ENCODE measurements at regions not wholly inside any gene's neighbourhood (a gene's known extent, or its start where the extent isn't known, plus 50 kb on each side); places are given as distances from the start of the nearest gene placed in this dataset.

- DNase-seq = no peak
- intact Hi-C loops (cut with DNase I) = no loop called here
These were observed 94.0 kb upstream of the TMEM45B start for GRCh38 chr11:129721685-129722084.

- intact Hi-C loops (cut with DNase I) = no loop called here
- DNase-seq = no peak
These were observed 93.1 kb upstream of the TMEM45B start for GRCh38 chr11:129722529-129722928.

GRCh38 chr11:129723146-129723760 lies 92.4 kb upstream of the TMEM45B start:
- DNase-seq = no peak
- intact Hi-C loops (cut with DNase I) = no loop called here

- no peak for DNase-seq
- intact Hi-C loops (cut with DNase I) = no loop called here
These were observed 91.9 kb upstream of the TMEM45B start for GRCh38 chr11:129723761-129724162.

- intact Hi-C loops (cut with DNase I) = no loop called here
- no peak for DNase-seq
These were observed 90.8 kb upstream of the TMEM45B start for GRCh38 chr11:129724866-129725265.

GRCh38 chr11:129726179-129726578 lies 89.5 kb upstream of the TMEM45B start:
- intact Hi-C loops (cut with DNase I) = no loop called here
- no peak for DNase-seq

GRCh38 chr11:129728581-129728980 lies 87.1 kb upstream of the TMEM45B start:
- DNase-seq = no peak
- intact Hi-C loops (cut with DNase I) = no loop called here

- no peak for DNase-seq
- intact Hi-C loops (cut with DNase I) = no loop called here
These were observed 86.4 kb upstream of the TMEM45B start for GRCh38 chr11:129729216-129729615.

- intact Hi-C loops (cut with DNase I) = no loop called here
- DNase-seq = no peak
These were observed 85.8 kb upstream of the TMEM45B start for GRCh38 chr11:129729823-129730222.

GRCh38 chr11:129731316-129731715 lies 84.3 kb upstream of the TMEM45B start:
- intact Hi-C loops (cut with DNase I) = no loop called here
- no peak for DNase-seq

- intact Hi-C loops (cut with DNase I) = no loop called here
- DNase-seq = no peak
These were observed 82.7 kb upstream of the TMEM45B start for GRCh38 chr11:129732941-129733340.

GRCh38 chr11:129733384-129733783 lies 82.3 kb upstream of the TMEM45B start:
- no peak for DNase-seq
- intact Hi-C loops (cut with DNase I) = no loop called here

- DNase-seq = no peak
- intact Hi-C loops (cut with DNase I) = no loop called here
These were observed 81.7 kb upstream of the TMEM45B start for GRCh38 chr11:129733981-129734380.

- DNase-seq = no peak
- intact Hi-C loops (cut with DNase I) = no loop called here
These were observed 81.0 kb upstream of the TMEM45B start for GRCh38 chr11:129734654-129735053.

- intact Hi-C loops (cut with DNase I) = no loop called here
- no peak for DNase-seq
These were observed 77.8 kb upstream of the TMEM45B start for GRCh38 chr11:129737831-129738230.

- no peak for DNase-seq
- intact Hi-C loops (cut with DNase I) = no loop called here
These were observed 77.4 kb upstream of the TMEM45B start for GRCh38 chr11:129738242-129738641.

- intact Hi-C loops (cut with DNase I) = no loop called here
- no peak for DNase-seq
These were observed 76.3 kb upstream of the TMEM45B start for GRCh38 chr11:129739339-129739738.

- intact Hi-C loops (cut with DNase I) = no loop called here
- DNase-seq = no peak
These were observed 75.4 kb upstream of the TMEM45B start for GRCh38 chr11:129740125-129740719.

- intact Hi-C loops (cut with DNase I) = no loop called here
- DNase-seq = no peak
These were observed 72.4 kb upstream of the TMEM45B start for GRCh38 chr11:129743112-129743815.

GRCh38 chr11:129747071-129747470 lies 68.6 kb upstream of the TMEM45B start:
- no peak for DNase-seq
- intact Hi-C loops (cut with DNase I) = no loop called here

GRCh38 chr11:129749141-129749540 lies 66.5 kb upstream of the TMEM45B start:
- intact Hi-C loops (cut with DNase I) = no loop called here
- no peak for DNase-seq
